ENCODE measurements at regions not wholly inside any gene's neighbourhood (a gene's known extent, or its start where the extent isn't known, plus 50 kb on each side); places are given as distances from the start of the nearest gene placed in this dataset.

DNA sequence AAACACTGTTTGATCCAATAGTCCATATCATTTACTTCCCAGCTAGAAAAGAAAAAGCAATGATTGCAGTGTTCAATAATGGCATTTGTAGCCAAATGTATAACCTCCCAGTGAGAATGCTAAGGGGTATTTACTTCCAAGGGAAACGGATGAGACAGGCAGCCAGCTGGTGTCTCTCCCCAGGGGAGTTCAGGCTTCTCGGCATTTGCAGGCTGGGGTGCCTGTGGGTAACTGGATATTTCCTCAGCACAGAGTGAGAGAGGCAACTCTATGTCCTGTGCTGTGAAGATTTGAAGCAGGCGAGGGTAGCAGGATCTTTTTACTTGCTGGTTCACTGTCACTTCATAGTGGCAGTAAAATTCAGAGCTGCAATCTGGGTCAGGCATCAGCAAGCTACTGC lies 1455.6 kb upstream of the TMEM132C start:
- ChIA-PET CTCF (no interaction called here), POLR2A (no interaction called here)
- no peak overlapping the region for H3K4me2 ChIP-seq (ENCODE audit: insufficient read depth, low read length)
- H3K36me3 ChIP-seq (ENCODE audit: control insufficient read depth in 2 of 2, extremely low read depth in 1 of 2, insufficient read depth in 2 of 2, low read length in 2 of 2) = no peaks in the 10 kb centered on the region
- no peak overlapping the region for H3K9ac ChIP-seq (replicated peaks; ENCODE audit: extremely low read depth, insufficient read depth, low read length)
- no peaks in the 10 kb centered on the region for H3K79me2 ChIP-seq (ENCODE audit: control insufficient read depth, insufficient read depth, low read length)
- dilution Hi-C loops (cut with MboI; ENCODE audit: extremely low pct_ligation_motif_present, low sequenced_read_pairs) = no loop called here
- DNase-seq (ENCODE audit: low read depth, low spot score) (no peak), FAIRE-seq (no peak)
- intact Hi-C loops (cut with micrococcal nuclease) = no loop called here
- H4K20me1 ChIP-seq (replicated peaks; ENCODE audit: control insufficient read depth, extremely low read depth, insufficient read depth, low read length) = no peaks in the 10 kb centered on the region
- H3K4me3 ChIP-seq (replicated peaks in 1 of 3; ENCODE audit: insufficient read depth in 1 of 3, low read depth in 1 of 3, low read length in 3 of 3) = no peak overlapping the region
- H3K27ac ChIP-seq (ENCODE audit: insufficient read depth, low read depth, low read length) = no peak overlapping the region
- no peaks in the 10 kb centered on the region for H3K9me1 ChIP-seq (replicated peaks; ENCODE audit: control insufficient read depth, extremely low read depth, insufficient read depth, low read length)
- no peaks in the 10 kb centered on the region for H3K4me1 ChIP-seq (ENCODE audit: control insufficient read depth, extremely low read depth, insufficient read depth, low read length)
- H3K9me3 ChIP-seq (replicated peaks; ENCODE audit: control insufficient read depth, insufficient read depth, low read length) = no peaks in the 10 kb centered on the region
- H3K27me3 ChIP-seq (ENCODE audit: control insufficient read depth in 2 of 2, insufficient read depth in 2 of 2, low read length in 2 of 2) = no peaks in the 10 kb centered on the region
- H2AFZ ChIP-seq (ENCODE audit: low read depth, low read length) = no peak overlapping the region
- BruUV-seq (replicated peaks) = no TSS peak
- no peak for TF ChIP-seq JUN (IDR thresholded peaks at IDR 0.05; ENCODE audit: borderline replicate concordance, insufficient read depth, insufficient read length, low read depth)
- TF ChIP-seq, protein P1, sequence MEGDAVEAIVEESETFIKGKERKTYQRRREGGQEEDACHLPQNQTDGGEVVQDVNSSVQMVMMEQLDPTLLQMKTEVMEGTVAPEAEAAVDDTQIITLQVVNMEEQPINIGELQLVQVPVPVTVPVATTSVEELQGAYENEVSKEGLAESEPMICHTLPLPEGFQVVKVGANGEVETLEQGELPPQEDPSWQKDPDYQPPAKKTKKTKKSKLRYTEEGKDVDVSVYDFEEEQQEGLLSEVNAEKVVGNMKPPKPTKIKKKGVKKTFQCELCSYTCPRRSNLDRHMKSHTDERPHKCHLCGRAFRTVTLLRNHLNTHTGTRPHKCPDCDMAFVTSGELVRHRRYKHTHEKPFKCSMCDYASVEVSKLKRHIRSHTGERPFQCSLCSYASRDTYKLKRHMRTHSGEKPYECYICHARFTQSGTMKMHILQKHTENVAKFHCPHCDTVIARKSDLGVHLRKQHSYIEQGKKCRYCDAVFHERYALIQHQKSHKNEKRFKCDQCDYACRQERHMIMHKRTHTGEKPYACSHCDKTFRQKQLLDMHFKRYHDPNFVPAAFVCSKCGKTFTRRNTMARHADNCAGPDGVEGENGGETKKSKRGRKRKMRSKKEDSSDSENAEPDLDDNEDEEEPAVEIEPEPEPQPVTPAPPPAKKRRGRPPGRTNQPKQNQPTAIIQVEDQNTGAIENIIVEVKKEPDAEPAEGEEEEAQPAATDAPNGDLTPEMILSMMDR (IDR thresholded peaks at IDR 0.05; ENCODE audit: extremely low read depth in 1 of 2, insufficient read depth in 1 of 2, low read depth in 1 of 2, low read length in 2 of 2) = no peak

DNA sequence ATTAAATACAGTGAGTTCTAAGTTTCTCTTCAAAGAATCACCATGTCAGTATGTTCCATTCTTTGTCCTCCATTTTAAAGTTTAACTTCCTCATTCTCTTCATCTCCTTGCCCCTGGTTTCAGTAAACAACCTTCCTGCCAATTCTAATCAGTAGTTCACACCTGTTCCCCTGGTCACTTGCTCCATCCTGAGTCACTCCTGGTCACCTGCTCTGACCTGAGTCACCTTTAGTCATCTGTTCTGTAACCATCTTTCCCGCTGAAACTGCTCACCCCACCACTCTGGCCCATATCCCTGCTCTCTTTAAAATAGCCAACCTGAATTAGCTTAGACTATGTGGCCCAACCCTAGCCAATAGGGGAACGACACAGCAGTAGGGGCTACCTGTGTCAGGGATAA lies 1447.4 kb upstream of the TMEM132C start:
- Histone ChIP-seq H4K20me1 (replicated peaks; ENCODE audit: control insufficient read depth, extremely low read depth, insufficient read depth, low read length) (no peaks in the 10 kb centered on the region), H3K4me2 (ENCODE audit: insufficient read depth, low read length) (no peak overlapping the region), H3K79me2 (ENCODE audit: control insufficient read depth, insufficient read depth, low read length) (no peaks in the 10 kb centered on the region), H3K9ac (replicated peaks; ENCODE audit: extremely low read depth, insufficient read depth, low read length) (no peak overlapping the region), H3K4me1 (ENCODE audit: control insufficient read depth, extremely low read depth, insufficient read depth, low read length) (no peaks in the 10 kb centered on the region), H3K36me3 (ENCODE audit: control insufficient read depth in 2 of 2, extremely low read depth in 1 of 2, insufficient read depth in 2 of 2, low read length in 2 of 2) (no peaks in the 10 kb centered on the region), H3K9me1 (replicated peaks; ENCODE audit: control insufficient read depth, extremely low read depth, insufficient read depth, low read length) (no peaks in the 10 kb centered on the region), H3K9me3 (replicated peaks; ENCODE audit: control insufficient read depth, insufficient read depth, low read length) (peaks cover 12% of the 10 kb centered on the region), H2AFZ (ENCODE audit: low read depth, low read length) (no peak overlapping the region), H3K27ac (ENCODE audit: insufficient read depth, low read depth, low read length) (no peak overlapping the region), H3K4me3 (replicated peaks in 1 of 3; ENCODE audit: insufficient read depth in 1 of 3, low read depth in 1 of 3, low read length in 3 of 3) (no peak overlapping the region), H3K27me3 (ENCODE audit: control insufficient read depth in 2 of 2, insufficient read depth in 2 of 2, low read length in 2 of 2) (no peaks in the 10 kb centered on the region)
- ChIA-PET POLR2A (no interaction called here), CTCF (no interaction called here)
- TF ChIP-seq JUN (IDR thresholded peaks at IDR 0.05; ENCODE audit: borderline replicate concordance, insufficient read depth, insufficient read length, low read depth) (no peak), POLR2AphosphoS5 (IDR thresholded peaks at IDR 0.05; ENCODE audit: insufficient read depth, low read depth, low read length) (no peak), FOS (IDR thresholded peaks at IDR 0.05; ENCODE audit: borderline replicate concordance, insufficient read depth, low read length) (no peak), GATA2 (IDR thresholded peaks at IDR 0.05; ENCODE audit: insufficient read depth, insufficient read length, low read depth, low read length) (no peak), POLR2A (IDR thresholded peaks at IDR 0.05; ENCODE audit: low read depth, low read length) (no peak), EZH2 (IDR thresholded peaks at IDR 0.05; ENCODE audit: borderline replicate concordance, low read depth, low read length, severe bottlenecking) (no peak), MYC (IDR thresholded peaks at IDR 0.05; ENCODE audit: low read depth, low read length) (no peak)
- TF ChIP-seq, protein P1 (IDR thresholded peaks at IDR 0.05; ENCODE audit: extremely low read depth in 1 of 2, insufficient read depth in 1 of 2, low read depth in 1 of 2, low read length in 2 of 2) = no peak
- TF ChIP-seq, protein P2, sequence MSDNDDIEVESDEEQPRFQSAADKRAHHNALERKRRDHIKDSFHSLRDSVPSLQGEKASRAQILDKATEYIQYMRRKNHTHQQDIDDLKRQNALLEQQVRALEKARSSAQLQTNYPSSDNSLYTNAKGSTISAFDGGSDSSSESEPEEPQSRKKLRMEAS (IDR thresholded peaks at IDR 0.05; ENCODE audit: insufficient read depth, insufficient read length) = no peak
- intact Hi-C loops (cut with micrococcal nuclease) (no loop called here), dilution Hi-C loops (cut with MboI; ENCODE audit: extremely low pct_ligation_motif_present, low sequenced_read_pairs) (no loop called here)
- BruUV-seq (replicated peaks) = no TSS peak
- no peak for FAIRE-seq
- DNase-seq (ENCODE audit: low read depth, low spot score) = no peak

Measured in endothelial cell of umbilical vein (primary cell).